OCI-LY7 (cell line): ENCODE measurements at regions not wholly inside any gene's neighbourhood (a gene's known extent, or its start where the extent isn't known, plus 50 kb on each side); places are given as distances from the start of the nearest gene placed in this dataset.
A peak's percentile ranks its signal among the peaks of the same experiment; 100 is the strongest.
"Not testable (repeated sequence)": the region's sequence is repeated elsewhere in the genome, so short reads cannot be mapped to it uniquely, and the experiment has no call there.

Experiments
- BruUV-seq: library from RNA; stranded (reverse); fragments of 400-500 nt; replicated peaks from 2 replicates; lab custom pipeline; 2021; lab: Mats Ljungman, UMichigan
- CTCF ChIA-PET: fragments of 300-600 bp; sonication (Branson Sonifier 250); formaldehyde crosslinking; loops from one replicate; lab custom pipeline; 2022; ENCODE audit warnings: antibody characterized with exemption; ENCODE audit not compliant: unreplicated experiment; lab: Charles Lee
- POLR2A ChIA-PET: fragments of 300-600 bp; sonication (Branson Sonifier 250); formaldehyde crosslinking; loops from one replicate; lab custom pipeline; 2022; ENCODE audit warnings: antibody characterized with exemption; lab: Charles Lee
- DNase-seq: peaks from one replicate; pipeline ENCODE4 v3.0.0-alpha.2; 2015; ENCODE audit warnings: low spot score
- H2AFZ ChIP-seq: fragments of 200-600 bp; sonication (generic), shearing (Covaris generic); 2 replicates; pipeline ENCODE4 v1.6.1; 2014; ENCODE audit warnings: mild to moderate bottlenecking, antibody characterized with exemption, low read length, moderate library complexity
- H3K27ac ChIP-seq: fragments of 200-600 bp; sonication (generic); 2 replicates; pipeline ENCODE4 v1.5.1; 2014; ENCODE audit warnings: mixed run types, low read depth, mild to moderate bottlenecking, moderate library complexity, low read length, inconsistent platforms; ENCODE audit not compliant: poor library complexity, severe bottlenecking
- H3K36me3 ChIP-seq: fragments of 200-600 bp; sonication (generic); 2 replicates; pipeline ENCODE4 v1.6.1; 2014; ENCODE audit warnings: mild to moderate bottlenecking, antibody characterized with exemption, low read length, moderate library complexity, mixed read lengths; ENCODE audit not compliant: insufficient read depth
- H3K4me1 ChIP-seq: fragments of 200-600 bp; sonication (generic); 2 replicates; pipeline ENCODE4 v1.5.1; 2014; ENCODE audit warnings: mild to moderate bottlenecking, low read length; ENCODE audit not compliant: insufficient read depth, poor library complexity, severe bottlenecking
- H3K4me2 ChIP-seq: fragments of 200-600 bp; sonication (generic); 2 replicates; pipeline ENCODE4 v1.6.1; 2014; ENCODE audit warnings: mild to moderate bottlenecking, low read length
- H3K4me3 ChIP-seq: fragments of 200-600 bp; sonication (generic); 2 replicates; pipeline ENCODE4 v1.5.1; 2014; ENCODE audit warnings: mild to moderate bottlenecking, low read depth, low read length; ENCODE audit not compliant: poor library complexity, severe bottlenecking
- H3K79me2 ChIP-seq: fragments of 200-600 bp; sonication (generic); 2 replicates; pipeline ENCODE4 v1.6.1; 2016; ENCODE audit warnings: low read depth, mild to moderate bottlenecking, low read length, moderate library complexity, mixed read lengths; ENCODE audit not compliant: insufficient read depth
- H3K9me2 ChIP-seq: fragments of 200-600 bp; sonication (generic); 2 replicates; pipeline ENCODE4 v1.6.1; 2016; ENCODE audit warnings: mild to moderate bottlenecking, low read length, mixed read lengths; ENCODE audit not compliant: insufficient read depth
- H3K9me3 ChIP-seq: fragments of 200-600 bp; sonication (generic); 2 replicates; pipeline ENCODE4 v1.6.1; 2014; ENCODE audit warnings: mild to moderate bottlenecking, mixed run types, low read length, mixed read lengths
- H4K20me1 ChIP-seq: fragments of 200-600 bp; sonication (generic); 2 replicates; pipeline ENCODE4 v1.6.1; 2014; ENCODE audit warnings: mild to moderate bottlenecking, antibody characterized with exemption, low read length, moderate library complexity, mixed read lengths; ENCODE audit not compliant: insufficient read depth
- EZH2phosphoT487 ChIP-seq: fragments of 200-600 bp; sonication (generic); IDR thresholded peaks from 2 replicates; pipeline ENCODE4 v1.6.1; 2018; ENCODE audit warnings: low read depth, borderline replicate concordance, mild to moderate bottlenecking, mixed run types, antibody characterized with exemption, low read length, moderate library complexity, mixed read lengths
- intact Hi-C: fragments of 100-400 bp; cut with micrococcal nuclease; formaldehyde crosslinking; loops from one replicate; pipeline ENCODE4 v1.10.0; 2022; ENCODE audit not compliant: unreplicated experiment
- TF ChIP-seq, protein P1 (sequence below): fragments of 200-600 bp; sonication (generic); conservative IDR thresholded peaks from 2 replicates; pipeline ENCODE4 v1.5.1; 2014; ENCODE audit warnings: mild to moderate bottlenecking, antibody characterized with exemption, low read length, moderate library complexity, mixed read lengths

GRCh38 chr20:47984437-47984836, 199.2 kb upstream of the SULF2 start:
- H3K27ac ChIP-seq = peak overlapping the region; percentile 53
- H3K9me2 ChIP-seq = no peaks in the 10 kb centered on the region
- no peak for DNase-seq
- H3K4me2 ChIP-seq = peak overlapping the region; percentile 38
- 0 out of 2 replicates have a peak, but pooled peaks cover 3% of the 10 kb centered on the region for H3K79me2 ChIP-seq
- POLR2A ChIA-PET = interaction anchor here (0.9 to 1.4 kb wide), 3 partner anchors 14 to 46 kb away, joined by 3 read pairs; no protein-coding TSS in a partner anchor
- CTCF ChIA-PET = interaction anchor here (1.2 kb wide), 1 partner anchor 9 kb away, joined by 3 read pairs; no protein-coding TSS in a partner anchor
- BruUV-seq = no TSS peak
- no peaks in the 10 kb centered on the region; the same call in 1 of the 2 replicates for H3K9me3 ChIP-seq
- TF ChIP-seq, protein P1, sequence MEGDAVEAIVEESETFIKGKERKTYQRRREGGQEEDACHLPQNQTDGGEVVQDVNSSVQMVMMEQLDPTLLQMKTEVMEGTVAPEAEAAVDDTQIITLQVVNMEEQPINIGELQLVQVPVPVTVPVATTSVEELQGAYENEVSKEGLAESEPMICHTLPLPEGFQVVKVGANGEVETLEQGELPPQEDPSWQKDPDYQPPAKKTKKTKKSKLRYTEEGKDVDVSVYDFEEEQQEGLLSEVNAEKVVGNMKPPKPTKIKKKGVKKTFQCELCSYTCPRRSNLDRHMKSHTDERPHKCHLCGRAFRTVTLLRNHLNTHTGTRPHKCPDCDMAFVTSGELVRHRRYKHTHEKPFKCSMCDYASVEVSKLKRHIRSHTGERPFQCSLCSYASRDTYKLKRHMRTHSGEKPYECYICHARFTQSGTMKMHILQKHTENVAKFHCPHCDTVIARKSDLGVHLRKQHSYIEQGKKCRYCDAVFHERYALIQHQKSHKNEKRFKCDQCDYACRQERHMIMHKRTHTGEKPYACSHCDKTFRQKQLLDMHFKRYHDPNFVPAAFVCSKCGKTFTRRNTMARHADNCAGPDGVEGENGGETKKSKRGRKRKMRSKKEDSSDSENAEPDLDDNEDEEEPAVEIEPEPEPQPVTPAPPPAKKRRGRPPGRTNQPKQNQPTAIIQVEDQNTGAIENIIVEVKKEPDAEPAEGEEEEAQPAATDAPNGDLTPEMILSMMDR = no peak; the same call in 1 of the 2 replicates
- TF ChIP-seq EZH2phosphoT487 = no peak
- H3K36me3 ChIP-seq = peaks cover 6% of the 10 kb centered on the region; the same call in 1 of the 2 replicates
- H2AFZ ChIP-seq = peak overlapping the region; percentile 18; the same call in 1 of the 2 replicates
- peaks cover 67% of the 10 kb centered on the region for H3K4me1 ChIP-seq
- intact Hi-C loops = no loop called here
- no peak overlapping the region for H3K4me3 ChIP-seq
- no peaks in the 10 kb centered on the region for H4K20me1 ChIP-seq

DNA sequence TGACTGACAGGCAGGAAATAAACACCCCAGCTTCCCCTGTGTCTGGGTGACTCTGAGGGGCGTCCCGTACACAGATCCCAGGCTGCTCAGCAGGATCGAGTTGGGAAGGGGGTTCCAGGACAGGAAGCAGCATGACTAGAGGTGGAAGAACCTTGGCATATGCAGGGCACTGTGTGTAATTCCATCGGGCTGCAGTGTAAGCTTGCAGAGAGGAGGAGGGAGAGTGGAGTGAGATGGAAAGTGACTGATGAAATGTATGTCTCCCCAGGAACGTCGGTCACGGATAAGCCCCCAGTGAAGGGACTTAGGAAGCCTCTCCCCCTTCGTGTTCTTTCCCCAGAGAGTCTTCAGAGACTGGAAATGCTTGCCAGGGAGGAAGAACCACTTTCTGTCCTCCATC, 198.4 kb upstream of the SULF2 start:
- H3K9me3 ChIP-seq, intact Hi-C loops, H3K4me3 ChIP-seq, H3K79me2 ChIP-seq, DNase-seq, BruUV-seq, H3K9me2 ChIP-seq, H4K20me1 ChIP-seq, H3K36me3 ChIP-seq: not testable (repeated sequence)
- Histone ChIP-seq H2AFZ (peak overlapping the region; percentile 68; the same call in 1 of the 2 replicates), H3K4me1 (peaks cover 73% of the 10 kb centered on the region), H3K4me2 (peak overlapping the region; percentile 47), H3K27ac (peak overlapping the region; percentile 53)
- POLR2A ChIA-PET = interaction anchor here (1.1 to 1.4 kb wide), 2 partner anchors 20 to 47 kb away, joined by 3 read pairs; no protein-coding TSS in a partner anchor
- CTCF ChIA-PET = interaction anchor here (1.2 kb wide), 1 partner anchor 9 kb away, joined by 3 read pairs; no protein-coding TSS in a partner anchor

DNA sequence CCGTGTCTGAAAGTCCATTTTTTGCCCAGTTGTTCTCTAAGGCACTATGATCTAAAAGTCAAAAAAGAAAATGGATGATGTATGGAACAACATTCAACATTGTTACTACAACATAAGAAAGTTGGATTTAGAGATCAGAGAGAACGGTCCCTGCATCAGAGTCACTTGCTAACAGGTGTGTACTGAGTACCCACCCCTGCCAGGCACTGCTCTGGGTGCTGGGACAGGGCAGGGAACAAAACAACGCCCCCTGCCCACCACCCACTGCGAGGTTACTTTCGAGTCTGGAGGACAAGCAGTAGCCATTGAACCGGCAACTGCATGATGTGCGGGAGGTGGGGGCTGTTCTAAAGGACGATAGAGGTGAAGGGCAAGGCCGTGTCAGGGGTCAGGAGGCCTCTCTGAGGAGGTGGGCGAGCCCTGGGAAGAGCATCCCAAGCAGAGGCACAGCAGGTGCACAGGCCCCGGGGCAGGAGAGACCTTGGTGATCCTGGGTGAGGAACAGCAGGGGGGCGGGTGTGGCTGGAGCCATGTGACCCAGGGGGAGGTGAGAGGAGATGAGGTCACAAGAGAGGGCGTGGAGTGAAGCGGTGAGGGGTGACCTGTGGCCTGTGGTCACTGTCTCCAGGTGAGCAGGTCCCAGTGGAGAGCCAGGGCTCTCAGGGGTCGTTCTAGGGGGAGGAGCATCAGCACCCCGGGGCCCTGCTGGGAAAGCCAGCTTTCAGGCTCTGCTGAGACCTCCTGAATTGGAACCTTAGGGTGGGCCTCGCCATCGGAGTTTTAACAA, 197.5 kb upstream of the SULF2 start:
- Histone ChIP-seq H3K79me2 (no peaks in the 10 kb centered on the region), H2AFZ (peak overlapping the region; percentile 68), H3K4me3 (no peak overlapping the region), H3K36me3 (peaks cover 6% of the 10 kb centered on the region; the same call in 1 of the 2 replicates), H3K9me2 (no peaks in the 10 kb centered on the region), H3K27ac (peak overlapping the region; percentile 53), H3K9me3 (no peaks in the 10 kb centered on the region; the same call in 1 of the 2 replicates), H3K4me1 (peaks cover 75% of the 10 kb centered on the region), H4K20me1 (no peaks in the 10 kb centered on the region), H3K4me2 (peak overlapping the region; percentile 47)
- POLR2A ChIA-PET = no interaction called here
- DNase-seq = peak; percentile 54
- CTCF ChIA-PET = no interaction called here
- intact Hi-C loops = no loop called here
- BruUV-seq = no TSS peak
- TF ChIP-seq, protein P1 = no peak
- no peak for TF ChIP-seq EZH2phosphoT487
